MCF 10A (cell line): ENCODE measurements at regions not wholly inside any gene's neighbourhood (a gene's known extent, or its start where the extent isn't known, plus 50 kb on each side); places are given as distances from the start of the nearest gene placed in this dataset.

Experiments
- BruUV-seq: library from RNA; stranded (reverse); fragments of 400-500 nt; replicated peaks from 2 replicates; lab custom pipeline; 2021; lab: Mats Ljungman, UMichigan
- CTCF ChIA-PET: fragments of 300-600 bp; sonication (Branson Sonifier 250); formaldehyde crosslinking; extraction: SDS; loops from one replicate; lab custom pipeline; 2021; ENCODE audit warnings: antibody characterized with exemption, inconsistent platforms; lab: Yijun Ruan, JAX
- POLR2A ChIA-PET: fragments of 300-600, 350-650 bp; sonication (Branson Sonifier 250); formaldehyde crosslinking; extraction: SDS; loops from one replicate; lab custom pipeline; 2020; ENCODE audit warnings: antibody characterized with exemption, inconsistent platforms; lab: Yijun Ruan, JAX
- DNase-seq: peaks from one replicate; pipeline ENCODE4 v3.0.0-alpha.2; 2018; ENCODE audit not compliant: unreplicated experiment
- H3K27ac Mint-ChIP-seq: one replicate; pipeline ENCODE4 v1.8.0; 2022; ENCODE audit warnings: mild to moderate bottlenecking, low read depth, mixed read lengths; ENCODE audit not compliant: unreplicated experiment
- H3K27me3 Mint-ChIP-seq: one replicate; pipeline ENCODE4 v1.8.0; 2022; ENCODE audit warnings: mixed read lengths; ENCODE audit not compliant: insufficient read depth, unreplicated experiment
- H3K36me3 Mint-ChIP-seq: one replicate; pipeline ENCODE4 v1.8.0; 2022; ENCODE audit warnings: mild to moderate bottlenecking, moderate library complexity, mixed read lengths; ENCODE audit not compliant: insufficient read depth, unreplicated experiment
- H3K4me1 Mint-ChIP-seq: one replicate; pipeline ENCODE4 v1.8.0; 2022; ENCODE audit warnings: mixed read lengths; ENCODE audit not compliant: insufficient read depth, unreplicated experiment
- H3K4me3 Mint-ChIP-seq: one replicate; pipeline ENCODE4 v1.8.0; 2022; ENCODE audit warnings: mild to moderate bottlenecking, moderate library complexity, mixed read lengths; ENCODE audit not compliant: unreplicated experiment
- H3K9me3 Mint-ChIP-seq: one replicate; pipeline ENCODE4 v1.8.0; 2022; ENCODE audit warnings: mixed read lengths; ENCODE audit not compliant: unreplicated experiment
- CTCF ChIP-seq: fragments of 200-600 bp; IDR thresholded peaks from one replicate; pipeline ENCODE4 v1.8.0; 2022; ENCODE audit warnings: antibody characterized with exemption, mild to moderate bottlenecking; ENCODE audit not compliant: unreplicated experiment
- intact Hi-C: fragments of 100-400 bp; cut with micrococcal nuclease; formaldehyde crosslinking; loops from 2 replicates; pipeline ENCODE4 v1.14.1; 2022

DNA sequence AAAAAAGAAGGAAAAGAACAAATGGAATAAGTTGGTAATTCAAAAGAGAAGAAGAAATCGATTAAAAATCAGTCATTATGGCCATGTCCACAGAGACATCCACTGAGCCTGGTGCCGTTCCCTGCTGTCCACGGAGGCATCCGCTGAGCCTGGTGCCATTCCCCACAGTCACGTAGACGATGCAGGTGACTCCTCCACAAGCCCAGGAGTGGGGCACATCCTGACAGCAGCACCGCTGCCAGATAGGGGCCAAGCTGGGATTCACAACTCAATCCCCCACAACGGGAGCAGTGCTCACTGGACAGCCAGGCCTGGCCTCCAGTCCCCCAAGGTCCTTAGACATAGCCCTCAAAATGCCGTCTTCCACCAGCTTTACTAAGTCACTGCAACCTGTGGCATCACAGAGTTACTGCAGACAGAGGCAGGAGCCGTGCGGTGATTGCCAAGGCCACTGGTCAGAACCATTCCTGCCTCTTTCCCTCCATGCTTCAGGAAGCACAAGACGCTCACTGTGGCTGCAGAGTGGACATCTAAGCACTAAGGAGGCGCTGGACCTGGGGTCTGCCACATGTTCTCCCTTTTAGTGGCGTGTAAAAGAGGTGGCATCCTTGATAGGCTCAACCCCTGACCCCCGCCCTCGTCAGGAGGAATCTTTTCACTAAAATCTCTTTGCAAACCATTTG lies 131.5 kb upstream of the SPACA7 start:
- BruUV-seq: no TSS peak
- no peaks in the 10 kb centered on the region for H3K36me3 Mint-ChIP-seq
- peaks cover 11% of the 10 kb centered on the region for H3K9me3 Mint-ChIP-seq
- H3K27ac Mint-ChIP-seq: no peak overlapping the region
- no peak overlapping the region for H3K4me3 Mint-ChIP-seq
- POLR2A ChIA-PET: no interaction called here
- no peak for TF ChIP-seq CTCF
- intact Hi-C loops: no loop called here
- no peaks in the 10 kb centered on the region for H3K27me3 Mint-ChIP-seq
- H3K4me1 Mint-ChIP-seq: no peaks in the 10 kb centered on the region
- CTCF ChIA-PET: no interaction called here
- no peak for DNase-seq

DNA sequence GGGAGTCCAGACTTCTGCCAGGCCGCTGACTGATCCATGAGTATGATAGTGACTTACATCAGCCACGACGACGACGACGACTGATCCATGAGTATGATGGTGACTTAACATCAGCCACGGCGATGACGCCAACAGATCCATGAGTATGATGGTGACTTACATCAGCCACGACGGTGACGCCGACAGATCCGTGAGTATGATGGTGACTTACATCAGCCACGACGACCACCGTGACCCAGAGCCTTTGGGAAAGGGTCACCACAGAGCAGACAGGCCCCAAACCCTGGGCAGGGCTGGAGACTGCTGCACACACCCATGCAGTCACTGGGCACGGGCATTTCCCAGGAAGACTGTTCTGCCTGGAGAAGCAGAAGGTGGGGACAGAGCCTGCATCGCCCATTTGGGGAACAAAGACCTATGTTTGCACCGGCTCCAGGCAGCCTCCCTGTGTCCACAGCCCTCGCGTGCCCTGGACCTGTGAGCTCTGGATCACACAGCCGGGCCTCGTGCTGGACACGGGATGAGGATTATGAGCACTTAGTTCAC lies 130.9 kb upstream of the SPACA7 start:
- no peaks in the 10 kb centered on the region for H3K36me3 Mint-ChIP-seq
- no peaks in the 10 kb centered on the region for H3K4me1 Mint-ChIP-seq
- no peak overlapping the region for H3K27ac Mint-ChIP-seq
- intact Hi-C loops: no loop called here
- no peaks in the 10 kb centered on the region for H3K27me3 Mint-ChIP-seq
- no peak for TF ChIP-seq CTCF
- CTCF ChIA-PET: no interaction called here
- DNase-seq: no peak
- H3K9me3 Mint-ChIP-seq: peaks cover 18% of the 10 kb centered on the region
- BruUV-seq: no TSS peak
- H3K4me3 Mint-ChIP-seq: no peak overlapping the region
- POLR2A ChIA-PET: no interaction called here

DNA sequence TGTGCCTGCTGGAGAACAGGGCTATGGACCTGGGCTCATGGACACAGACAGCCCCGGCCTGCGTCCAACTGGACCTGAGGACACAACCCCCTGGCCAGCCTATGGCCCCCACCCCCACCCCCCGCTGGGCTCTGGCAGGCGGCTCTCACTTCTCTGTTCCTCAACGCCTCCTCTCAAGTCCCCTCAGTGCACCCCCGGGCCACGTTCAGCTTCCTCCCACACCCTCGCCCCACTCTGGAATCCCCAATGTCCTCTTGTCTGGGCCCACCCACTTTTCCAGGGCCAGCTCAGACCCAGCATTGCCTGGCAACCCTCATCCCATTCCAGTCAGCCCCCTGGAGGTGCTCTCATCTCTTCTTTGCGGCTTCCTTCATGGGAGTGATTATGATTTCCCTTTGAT lies 130.2 kb upstream of the SPACA7 start:
- DNase-seq: no peak
- Mint-ChIP-seq H3K4me3 (no peak overlapping the region), H3K27ac (no peak overlapping the region), H3K9me3 (peaks cover 18% of the 10 kb centered on the region), H3K27me3 (no peaks in the 10 kb centered on the region), H3K36me3 (no peaks in the 10 kb centered on the region), H3K4me1 (no peaks in the 10 kb centered on the region)
- BruUV-seq: no TSS peak
- intact Hi-C loops: no loop called here
- TF ChIP-seq CTCF: no peak
- CTCF ChIA-PET: no interaction called here
- POLR2A ChIA-PET: no interaction called here

DNA sequence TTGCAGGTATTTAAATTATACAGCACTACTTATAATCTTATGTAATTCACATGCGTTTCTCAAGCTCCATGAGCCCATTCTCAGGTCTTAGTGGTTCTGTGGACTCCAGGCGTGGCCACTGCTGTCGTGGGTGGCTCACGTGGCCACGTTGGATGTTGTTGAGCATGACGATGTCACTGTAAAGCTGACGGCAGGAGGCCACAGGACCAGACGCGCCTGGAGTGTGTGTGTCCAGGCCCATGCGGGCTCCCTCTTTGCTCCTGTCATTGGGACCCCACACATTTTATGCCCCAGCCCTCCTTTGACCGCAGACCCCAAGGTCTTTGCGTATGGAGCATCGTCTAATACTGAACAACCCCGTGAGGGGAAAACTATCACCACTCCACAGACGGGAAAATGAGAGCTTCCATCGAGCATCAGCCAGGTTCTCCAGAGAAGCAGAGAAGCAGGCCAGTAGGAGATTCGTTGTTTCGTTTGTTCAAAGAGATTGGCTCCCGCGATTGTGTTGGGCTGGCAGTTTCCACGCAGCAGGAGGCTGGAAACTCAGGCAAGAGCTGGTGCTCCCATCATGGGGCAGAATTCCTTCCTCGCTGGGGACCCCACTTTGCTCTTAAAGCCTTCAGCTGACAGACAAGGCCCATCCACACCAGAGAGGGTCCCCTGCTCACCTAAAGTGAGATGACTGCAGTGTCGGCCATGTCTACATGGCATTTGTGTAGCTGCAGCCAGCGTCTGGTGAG lies 129.3 kb upstream of the SPACA7 start:
- H3K4me3 Mint-ChIP-seq: no peak overlapping the region
- POLR2A ChIA-PET: interaction anchor here (0.5 kb wide), 1 partner anchor 173 kb away, joined by 5 read pairs; no protein-coding TSS in a partner anchor
- CTCF ChIA-PET: interaction anchor here (0.7 kb wide), 2 partner anchors 186 to 771 kb away, joined by 3 read pairs; no protein-coding TSS in a partner anchor
- H3K27me3 Mint-ChIP-seq: no peaks in the 10 kb centered on the region
- no TSS peak for BruUV-seq
- H3K4me1 Mint-ChIP-seq: no peaks in the 10 kb centered on the region
- no peak for TF ChIP-seq CTCF
- no peak overlapping the region for H3K27ac Mint-ChIP-seq
- no peaks in the 10 kb centered on the region for H3K36me3 Mint-ChIP-seq
- intact Hi-C loops: no loop called here
- DNase-seq: no peak
- H3K9me3 Mint-ChIP-seq: peaks cover 11% of the 10 kb centered on the region
